HG03066 (cell line): ENCODE measurements at regions not wholly inside any gene's neighbourhood (a gene's known extent, or its start where the extent isn't known, plus 50 kb on each side); places are given as distances from the start of the nearest gene placed in this dataset.
"Not testable (repeated sequence)": the region's sequence is repeated elsewhere in the genome, so short reads cannot be mapped to it uniquely, and the experiment has no call there.

ENCODE experiments used
- ATAC-seq: cut with Tn5 transposase; IDR thresholded peaks from one replicate; pipeline ENCODE4 v1.9.1; 2021; ENCODE audit warnings: low read depth; ENCODE audit not compliant: unreplicated experiment

DNA sequence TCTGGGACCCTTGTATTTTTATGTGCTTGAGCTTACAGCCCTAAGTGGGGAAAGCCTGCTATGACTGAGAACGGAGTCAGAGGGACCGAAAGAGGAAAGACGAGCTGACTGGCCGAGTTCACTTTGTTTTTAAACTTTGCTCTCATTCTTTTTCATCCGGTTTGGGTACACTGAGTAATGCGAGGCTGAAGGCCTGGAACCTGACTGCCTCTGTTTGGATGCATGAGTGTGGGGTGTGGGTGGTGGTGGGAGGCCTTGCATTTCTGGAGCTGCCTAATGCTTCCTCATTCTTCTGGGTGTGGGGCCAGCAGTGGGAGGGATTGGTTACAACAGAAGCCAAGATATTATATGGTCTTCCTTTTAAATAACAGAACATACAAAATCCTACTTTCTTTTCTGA, 155.5 kb downstream of the BUB3 start:
- ATAC-seq, result no peak

DNA sequence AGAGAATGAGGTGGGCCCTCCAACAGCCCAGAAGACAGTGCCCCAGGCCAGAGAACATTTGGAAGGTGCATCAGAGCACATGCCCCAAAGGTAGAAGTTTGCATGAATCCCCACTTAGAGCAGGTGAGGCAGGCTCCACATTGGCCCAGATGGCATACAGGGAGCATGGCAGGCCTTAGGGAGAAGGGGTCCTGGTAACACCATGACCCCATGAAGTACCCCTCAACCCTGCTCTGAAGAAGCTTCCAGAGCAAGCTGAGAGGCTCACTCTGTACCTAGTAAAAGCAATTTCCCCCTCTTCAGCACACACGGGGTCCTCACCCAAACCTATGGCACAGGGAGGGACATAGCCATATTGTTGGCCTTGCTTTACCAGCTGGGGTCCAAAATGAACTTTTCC, 162.6 kb downstream of the BUB3 start:
- no peak for ATAC-seq

DNA sequence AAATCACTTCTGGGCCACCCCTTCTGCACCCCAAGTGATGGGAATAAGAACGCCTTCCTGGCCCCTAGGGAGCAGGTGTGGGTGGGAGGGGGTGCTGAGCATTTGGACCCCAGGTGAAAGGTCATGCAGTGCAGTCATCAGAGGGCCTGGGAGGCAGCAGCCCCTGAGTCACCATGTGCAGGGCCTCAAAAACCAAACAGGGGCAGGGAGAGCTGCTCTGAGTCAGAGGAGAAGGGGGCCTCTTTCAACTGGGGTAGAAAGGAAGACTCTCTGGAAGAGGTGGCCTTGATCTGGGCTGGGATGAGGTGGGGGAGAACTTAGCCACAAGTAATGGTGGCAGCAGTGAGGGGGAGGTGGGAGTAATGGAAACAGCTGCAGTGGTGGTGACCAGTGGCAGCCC, 164.3 kb downstream of the BUB3 start:
- ATAC-seq, result no peak

DNA sequence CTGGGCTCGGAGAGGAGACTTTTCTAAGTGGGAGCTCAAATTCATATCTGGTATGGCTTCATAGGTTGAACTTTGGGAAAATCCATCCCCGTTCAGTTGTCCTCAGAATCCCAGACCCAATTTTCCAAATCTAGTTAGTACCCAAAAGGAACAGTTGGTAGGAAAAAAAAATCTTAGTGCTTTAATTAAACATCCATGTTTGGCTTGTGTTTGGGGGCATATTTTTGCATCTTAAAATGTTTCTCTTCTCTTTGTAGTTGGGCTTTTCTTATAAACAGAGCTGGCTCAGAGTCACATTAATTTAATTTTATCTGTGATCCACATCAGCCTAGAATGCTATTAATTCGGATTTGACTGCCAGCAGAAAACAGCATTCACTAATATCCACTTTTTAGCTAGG, 165.9 kb downstream of the BUB3 start:
- ATAC-seq, result no peak

DNA sequence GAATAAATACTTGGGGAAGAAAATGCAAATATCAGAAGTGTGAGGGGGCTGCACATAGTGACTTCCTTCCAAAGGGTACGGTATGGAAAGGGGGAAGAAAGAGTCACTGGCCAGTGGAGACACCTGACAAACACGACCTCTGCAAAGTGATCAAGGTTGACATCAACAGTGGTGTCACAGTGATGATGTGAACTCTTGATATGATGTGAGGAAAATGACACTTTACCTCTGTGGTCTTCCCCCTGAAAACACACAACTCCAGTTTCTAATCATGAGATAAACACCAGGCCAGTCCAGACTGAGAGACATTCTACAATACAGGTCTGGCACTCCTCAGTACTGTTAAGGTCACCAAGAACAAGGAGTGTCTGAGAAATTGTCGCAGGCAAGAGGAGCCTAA, 169.7 kb downstream of the BUB3 start:
- ATAC-seq, result no peak

DNA sequence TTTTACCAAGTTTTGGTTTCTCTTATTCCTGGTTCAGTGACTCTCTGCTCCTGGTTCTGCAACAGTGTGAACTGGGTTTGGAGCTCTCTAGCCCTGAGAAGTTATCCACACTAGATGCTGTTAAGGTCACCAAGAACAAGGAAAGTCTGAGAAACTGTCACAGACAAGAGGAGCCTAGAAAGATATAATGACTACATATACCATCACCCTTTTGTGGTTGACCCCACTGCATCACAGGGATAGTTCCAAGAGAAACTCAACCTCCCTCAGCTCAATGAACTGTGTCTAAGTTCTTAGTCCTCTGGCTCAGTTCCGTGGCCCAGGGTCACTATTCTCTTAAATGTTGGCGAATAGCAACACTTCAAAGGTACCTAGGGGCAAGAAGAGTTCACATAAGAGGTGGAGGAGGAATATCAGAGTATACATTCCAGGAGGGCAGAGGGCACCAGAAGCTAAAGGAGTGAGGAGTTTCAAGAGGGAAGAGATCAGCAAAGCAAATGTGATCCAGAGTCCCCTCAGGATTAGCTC, 171.5 kb downstream of the BUB3 start:
- ATAC-seq, result no peak

DNA sequence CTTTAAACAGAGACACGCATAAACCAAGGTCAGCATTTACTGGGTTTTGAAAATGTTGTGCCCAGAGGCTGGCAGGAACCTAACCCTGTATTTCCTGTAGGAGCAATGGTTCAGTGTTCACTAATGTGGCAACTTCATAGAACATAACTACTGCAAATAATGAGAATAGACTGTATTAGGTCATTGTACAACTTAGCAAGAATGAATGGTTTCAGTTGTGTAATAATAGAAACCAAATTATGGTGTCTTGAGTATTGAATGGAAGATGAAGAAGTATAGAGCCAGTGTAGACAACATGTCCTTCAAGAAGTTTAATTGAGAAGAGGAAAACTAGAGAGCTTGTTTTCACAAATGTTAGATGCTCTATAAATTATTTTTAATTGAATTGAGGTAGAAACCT, 172.5 kb downstream of the BUB3 start:
- no peak for ATAC-seq

DNA sequence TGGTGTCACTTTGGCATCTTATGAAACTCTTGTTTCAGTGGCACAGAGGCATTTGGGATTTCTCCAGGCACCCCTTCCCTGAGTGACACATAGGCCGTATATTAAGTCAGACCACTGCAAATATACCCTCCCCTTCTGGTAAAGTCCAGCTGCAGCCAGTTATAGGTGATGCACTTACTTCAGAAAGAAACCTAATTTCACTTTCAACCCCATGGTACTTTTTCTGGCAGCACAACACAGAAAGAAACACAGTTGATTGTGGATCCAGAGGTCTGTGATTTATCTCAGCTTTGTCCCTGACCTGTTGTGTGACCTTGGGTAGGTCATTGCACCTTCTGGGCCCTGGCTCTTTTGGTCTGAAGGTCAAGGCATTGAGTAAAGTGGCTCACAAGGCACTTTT, 173.2 kb downstream of the BUB3 start:
- ATAC-seq, result peak; percentile 82

DNA sequence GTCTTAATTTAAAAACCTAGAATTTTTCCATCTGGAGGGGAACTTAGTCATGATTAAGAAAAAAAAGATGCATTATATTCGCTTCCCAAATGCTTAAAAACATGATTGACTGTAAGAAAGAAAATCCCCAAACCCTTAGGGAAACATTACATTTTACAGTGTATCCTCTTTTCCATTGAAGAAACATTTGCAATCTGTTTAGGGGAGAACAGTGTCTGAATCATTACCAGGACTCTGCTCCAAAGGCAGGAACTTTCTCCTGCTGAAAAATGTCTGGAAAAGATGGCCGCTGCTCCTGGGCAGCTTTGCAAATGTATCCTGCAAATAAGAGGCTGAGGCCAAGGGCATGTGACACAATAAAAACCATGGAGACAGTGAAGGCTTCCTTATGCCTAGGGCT, 173.7 kb downstream of the BUB3 start:
- ATAC-seq, result no peak

DNA sequence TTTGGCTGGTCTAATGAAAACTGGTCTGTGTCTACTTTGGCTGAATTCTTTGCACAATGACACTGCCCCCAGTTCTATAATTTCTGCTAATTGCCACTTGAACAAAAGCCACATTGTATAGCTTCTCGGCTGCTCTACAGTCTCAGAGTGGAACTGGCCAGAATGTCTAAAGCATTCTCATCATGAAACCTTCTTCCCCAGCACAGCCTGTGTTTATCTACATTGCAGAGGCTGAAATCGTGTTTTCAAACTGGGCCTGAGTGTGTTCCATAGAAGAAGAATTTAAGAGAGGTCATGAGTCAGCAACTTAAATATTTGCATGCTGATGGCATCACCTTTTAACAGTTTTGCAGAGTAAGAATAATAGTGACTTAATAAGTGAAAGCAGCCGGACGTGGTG, 177.2 kb downstream of the BUB3 start:
- ATAC-seq, result no peak

DNA sequence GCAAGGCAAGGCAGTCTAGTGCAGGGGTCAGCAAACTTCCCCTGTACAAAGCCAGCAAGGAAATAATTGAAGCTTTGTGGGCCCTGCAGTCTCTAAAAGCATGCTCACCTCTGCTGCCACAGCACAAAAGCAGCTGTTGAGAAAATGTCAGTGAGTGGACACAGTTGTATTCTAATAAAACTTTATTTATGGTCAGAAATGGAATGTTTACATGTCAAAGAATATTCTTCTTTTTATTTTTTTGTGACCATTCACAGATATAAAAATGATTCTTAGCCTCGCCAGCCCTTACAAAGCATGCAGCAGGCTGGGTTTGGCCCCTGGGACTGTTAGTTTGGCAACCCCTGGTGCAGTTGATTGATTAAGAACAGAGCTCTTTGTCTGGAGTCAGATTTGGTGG, 192.4 kb downstream of the BUB3 start:
- no peak for ATAC-seq

DNA sequence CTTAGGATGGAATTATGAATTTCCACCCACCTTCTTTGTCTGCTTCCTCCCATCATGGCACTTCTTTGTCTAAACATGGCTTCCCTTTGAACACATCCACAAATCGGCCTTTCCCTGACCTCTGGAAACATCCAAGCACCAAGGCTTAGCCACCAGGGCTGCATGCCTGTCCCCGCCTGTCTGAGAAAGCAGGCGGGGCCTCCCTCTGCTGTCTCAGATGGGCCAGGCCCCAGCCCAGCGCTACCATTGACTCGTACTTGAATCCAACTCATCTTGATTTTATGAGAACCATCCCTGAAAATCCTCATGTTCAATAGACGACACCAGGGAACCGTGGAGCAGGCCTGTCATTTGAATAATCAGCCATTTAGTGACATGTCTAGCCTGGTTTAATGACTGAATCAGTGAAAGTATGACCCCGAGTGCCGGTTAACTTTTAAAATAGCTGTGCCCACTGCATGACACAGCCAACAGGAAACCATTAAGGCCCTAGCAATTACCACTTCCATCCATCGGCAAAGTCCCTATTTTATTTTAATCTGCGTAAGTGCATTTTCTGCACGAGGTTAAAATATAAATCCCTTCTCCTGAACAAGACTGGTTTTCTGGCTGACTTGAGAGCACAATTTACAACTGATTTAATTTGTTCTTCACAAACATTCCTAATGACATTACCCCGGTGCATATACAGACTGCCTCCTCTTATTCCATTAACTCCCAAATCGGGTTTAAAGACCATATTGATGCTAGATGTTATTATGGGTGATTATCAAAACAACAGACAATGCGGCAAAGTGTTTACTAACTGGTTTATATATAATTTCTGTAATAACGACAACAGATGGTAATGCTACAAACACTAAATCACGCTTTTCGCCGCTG, 194.7 kb downstream of the BUB3 start:
- no peak for ATAC-seq

DNA sequence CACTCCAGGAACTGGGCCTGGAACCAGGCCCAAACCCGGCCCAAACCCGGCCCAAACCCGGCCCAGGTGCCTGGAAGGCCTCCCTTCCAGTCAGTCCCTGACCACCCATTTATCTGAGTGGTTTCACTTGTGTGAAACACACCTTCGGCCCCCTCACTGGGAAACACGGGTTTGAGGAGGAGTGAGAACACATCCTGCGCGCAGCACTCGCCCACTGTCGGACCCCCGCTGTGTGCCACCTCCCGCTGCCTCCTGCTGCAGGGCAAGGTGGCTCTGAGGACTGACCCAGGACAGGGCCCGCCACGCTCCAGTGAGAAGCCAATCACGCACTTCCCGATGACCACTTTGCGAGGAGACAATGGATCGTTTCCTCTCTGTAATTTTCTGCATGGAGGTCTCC, 197.5 kb downstream of the BUB3 start:
- no peak for ATAC-seq

DNA sequence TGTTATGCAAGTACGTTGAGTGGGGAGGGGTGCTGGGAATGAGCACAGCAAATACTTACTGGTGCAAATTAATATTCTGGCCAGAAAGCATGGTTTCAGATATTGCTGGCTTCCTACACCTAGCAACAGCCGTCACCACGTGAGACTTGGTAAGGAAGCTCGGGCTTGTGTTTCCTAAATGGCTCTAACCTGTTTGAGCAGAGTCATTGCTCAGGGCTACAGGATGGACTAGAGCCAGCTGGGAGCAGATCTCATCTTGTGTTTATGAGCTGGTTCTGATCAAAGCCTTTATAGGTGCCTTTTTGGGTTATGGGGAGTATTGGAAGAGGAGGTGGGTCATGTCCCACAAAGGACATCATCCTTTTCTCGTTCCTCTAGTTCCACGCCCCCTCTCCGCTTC, 200.3 kb downstream of the BUB3 start:
- no peak for ATAC-seq

DNA sequence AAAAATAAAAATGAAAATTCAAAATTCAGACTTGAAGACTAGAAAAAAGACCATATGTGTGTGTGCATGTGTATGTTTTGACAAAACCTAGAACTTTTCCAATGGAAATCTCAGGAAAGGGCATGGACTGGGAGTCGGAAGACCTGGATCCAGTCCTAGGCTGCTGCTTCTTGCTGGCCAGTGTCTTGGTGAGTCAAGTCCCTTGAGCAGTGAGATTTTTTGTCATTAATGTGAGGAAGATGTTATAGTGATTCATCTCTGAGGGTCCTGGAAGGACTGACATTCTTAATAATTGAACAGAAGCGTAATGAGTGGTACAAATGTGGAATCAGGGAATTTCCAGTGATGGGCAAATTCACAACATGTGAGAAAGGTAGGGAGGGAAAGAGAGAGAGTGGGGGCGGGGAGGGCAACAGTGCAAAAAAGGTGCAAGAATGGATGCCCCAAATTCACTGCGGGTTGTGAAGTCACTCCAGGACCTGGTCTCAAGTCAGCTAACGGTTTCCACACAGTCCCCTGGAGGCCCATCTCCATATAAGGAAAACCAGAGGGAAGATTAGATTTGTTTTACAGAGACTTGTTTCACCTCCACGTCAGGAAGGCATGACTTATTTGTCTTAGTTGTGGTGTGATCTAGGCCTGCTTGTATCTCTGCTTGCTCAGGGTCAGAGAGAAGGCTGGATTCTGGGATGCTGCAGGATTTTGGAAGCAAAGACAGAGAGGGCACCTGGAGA, 201.7 kb downstream of the BUB3 start:
- ATAC-seq, result no peak

DNA sequence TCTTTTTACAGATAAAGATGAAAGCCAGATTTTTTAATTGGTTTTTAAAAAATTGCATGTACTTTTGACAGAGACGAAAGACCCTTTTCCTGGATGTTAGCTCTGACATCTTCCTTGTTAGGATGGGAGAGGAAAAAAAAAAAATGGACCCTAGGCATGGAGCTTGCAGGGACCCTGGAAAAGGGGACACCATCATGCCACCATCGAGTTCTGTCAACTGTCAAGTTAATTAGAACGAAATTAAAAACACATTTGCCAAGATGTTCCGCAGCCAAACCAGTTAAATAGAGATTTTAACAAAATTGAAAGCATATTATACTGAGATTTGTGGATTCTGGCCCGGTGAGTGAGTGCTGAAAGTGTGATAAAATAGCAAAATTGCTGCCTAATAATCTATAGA, 202.6 kb downstream of the BUB3 start:
- ATAC-seq, result no peak

DNA sequence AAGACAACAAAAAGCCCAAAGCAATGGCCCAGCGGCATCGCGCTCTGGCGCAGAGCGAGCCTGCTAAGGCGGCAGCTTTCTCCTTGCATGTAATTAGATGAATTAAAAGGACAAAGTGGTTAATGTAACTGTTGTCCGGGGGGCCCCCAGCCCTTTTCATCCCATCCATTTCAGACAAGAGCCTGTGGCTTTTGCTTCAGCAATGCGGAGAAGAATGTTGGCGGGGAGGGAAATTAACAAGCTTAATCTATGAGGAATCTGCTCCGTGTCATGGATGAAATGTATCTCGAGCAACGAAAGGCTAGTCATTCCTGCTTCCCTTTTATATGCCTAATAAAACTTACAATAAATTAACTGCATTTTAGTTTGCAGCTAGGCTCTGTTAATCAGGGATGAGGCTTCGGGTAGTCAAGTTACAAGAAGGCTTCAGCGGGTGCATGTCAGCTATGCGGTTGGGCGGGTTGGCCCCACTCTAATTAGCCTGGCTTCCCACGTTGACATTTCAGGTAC, 203.3 kb downstream of the BUB3 start:
- ATAC-seq, result no peak

DNA sequence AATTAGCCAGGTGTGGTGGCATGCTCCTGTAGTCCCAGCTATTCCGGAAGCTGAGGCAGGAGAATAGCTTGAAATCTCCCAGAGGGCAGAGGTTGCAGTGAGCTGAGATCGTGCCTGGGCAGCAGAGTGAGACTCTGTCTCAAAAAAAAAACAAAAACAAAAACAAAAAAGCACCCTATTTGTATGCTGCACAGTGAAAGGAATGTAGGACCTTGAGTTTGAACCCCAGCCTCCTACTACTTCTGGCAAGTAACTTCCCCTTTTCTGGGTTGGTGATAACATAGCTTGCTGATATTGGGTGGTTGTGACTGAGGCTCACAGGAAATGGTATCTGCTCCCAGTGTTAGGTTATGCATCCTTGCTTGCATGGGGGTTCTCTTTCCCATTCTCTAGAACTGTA, 205.3 kb downstream of the BUB3 start:
- no peak for ATAC-seq

DNA sequence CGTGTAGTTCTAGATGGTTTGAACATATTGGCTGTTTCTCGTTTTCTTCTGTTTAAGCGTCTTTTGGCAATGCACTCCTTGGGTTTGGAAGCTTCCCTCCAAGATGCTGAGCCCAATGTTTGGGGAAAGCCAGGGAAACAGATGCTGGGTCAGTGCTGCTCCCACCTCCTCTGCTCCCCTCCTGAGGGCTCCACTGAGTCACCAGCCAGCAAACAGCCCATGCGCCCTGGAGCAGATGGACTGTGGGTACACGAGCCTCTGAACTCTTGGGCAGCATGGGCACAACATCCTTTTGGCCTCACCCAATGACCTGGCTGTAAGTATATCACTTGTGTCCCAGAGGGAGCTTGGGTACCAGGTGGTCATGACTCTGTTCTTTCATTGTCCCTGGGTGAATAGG, 207.6 kb downstream of the BUB3 start:
- no peak for ATAC-seq

DNA sequence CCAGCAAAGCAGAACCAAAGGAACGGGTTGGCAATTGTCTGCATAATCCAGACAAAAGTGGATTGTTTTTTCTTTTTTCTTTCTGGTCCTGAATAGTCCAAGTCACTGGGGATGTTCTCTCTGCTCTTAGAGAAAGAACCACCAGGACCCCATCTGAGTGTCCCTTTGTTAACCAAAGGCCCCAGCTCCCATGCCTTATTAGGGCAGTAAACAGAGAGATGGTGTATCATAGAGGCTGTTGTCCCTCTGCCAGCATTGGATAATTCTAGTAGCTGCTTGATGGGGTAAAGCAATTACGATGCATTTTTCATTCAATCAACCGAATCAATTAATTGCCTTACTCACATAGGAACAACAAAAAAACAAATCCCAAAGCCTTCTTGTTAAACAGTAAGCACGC, 213.0 kb downstream of the BUB3 start:
- ATAC-seq, result no peak

DNA sequence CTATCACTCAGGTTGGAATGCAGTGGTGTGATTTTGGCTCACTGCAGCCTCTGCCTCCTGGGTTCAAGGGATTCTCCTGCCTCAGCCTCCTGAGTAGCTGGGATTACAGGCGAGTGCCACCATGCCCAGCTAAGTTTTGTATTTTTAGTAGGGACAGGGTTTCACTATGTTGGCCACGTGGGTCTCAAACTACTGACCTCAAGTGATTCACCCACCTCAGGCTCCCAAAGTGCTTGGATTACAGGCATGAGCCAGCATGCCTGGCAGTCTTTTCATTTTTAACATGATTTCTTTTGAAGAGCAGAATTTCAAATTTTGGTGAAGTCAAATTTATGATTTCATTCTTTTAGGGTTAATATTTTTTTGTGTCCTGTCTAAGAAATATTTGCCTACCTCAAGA, 217.4 kb downstream of the BUB3 start:
- not testable (repeated sequence) for ATAC-seq

DNA sequence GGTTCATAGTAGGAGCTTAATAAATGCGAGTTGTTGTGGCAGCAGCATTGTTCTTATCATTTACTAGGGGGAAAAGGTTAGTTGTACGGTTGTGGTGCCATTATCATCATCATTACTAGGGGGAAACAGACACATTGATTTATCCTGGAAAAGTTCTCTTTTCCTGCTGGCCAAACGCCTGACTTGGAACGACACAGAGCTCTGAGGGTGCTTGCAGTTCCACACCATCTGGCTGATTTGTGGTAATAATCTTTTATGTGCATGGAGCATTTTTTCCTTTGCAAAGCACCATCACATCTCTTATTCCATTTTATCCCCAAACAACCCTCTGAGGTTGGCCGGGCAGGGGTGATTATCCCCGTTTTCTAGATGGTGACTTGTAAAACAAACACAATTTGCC, 219.4 kb downstream of the BUB3 start:
- no peak for ATAC-seq
